HG03442 (cell line): ENCODE measurements at regions not wholly inside any gene's neighbourhood (a gene's known extent, or its start where the extent isn't known, plus 50 kb on each side); places are given as distances from the start of the nearest gene placed in this dataset.

Experiments
- ATAC-seq: cut with Tn5 transposase; IDR thresholded peaks from one replicate; pipeline ENCODE4 v1.9.1; 2021; ENCODE audit warnings: mild to moderate bottlenecking, moderate library complexity; ENCODE audit not compliant: unreplicated experiment

- no peak for ATAC-seq
These were observed 49.9 kb upstream of the TAF1B start for GRCh38 chr2:9793156-9793917.
